Endothelial cell of umbilical vein (primary cell): ENCODE measurements at regions not wholly inside any gene's neighbourhood (a gene's known extent, or its start where the extent isn't known, plus 50 kb on each side); places are given as distances from the start of the nearest gene placed in this dataset.

Source experiments
- BruUV-seq: library from RNA; stranded (reverse); fragments of 400-500 nt; replicated peaks from 2 replicates; lab custom pipeline; 2021; lab: Mats Ljungman, UMichigan
- CTCF ChIA-PET: fragments of 300-600, 350-600 bp; sonication (Branson Sonifier 250); formaldehyde crosslinking; loops from one replicate; lab custom pipeline; 2021; ENCODE audit warnings: antibody characterized with exemption, inconsistent platforms; lab: Charles Lee
- POLR2A ChIA-PET: fragments of 300-600, 350-600 bp; sonication (Branson Sonifier 250); formaldehyde crosslinking; loops from one replicate; lab custom pipeline; 2021; ENCODE audit warnings: antibody characterized with exemption, inconsistent platforms; lab: Charles Lee
- DNase-seq: peaks from one replicate; pipeline ENCODE4 v3.0.0-alpha.2; 2011; ENCODE audit warnings: low read depth, low spot score
- FAIRE-seq: peaks from 2 replicates; lab custom pipeline; 2011; peaks lifted over from hg19 to GRCh38; lab: Jason Lieb, UNC
- H2AFZ ChIP-seq: 2 replicates; pipeline ENCODE4 v1.6.0; 2012; ENCODE audit warnings: low read depth, low read length, control low read depth, inconsistent platforms
- H3K27ac ChIP-seq: 2 replicates; pipeline ENCODE4 v1.5.1; 2011; ENCODE audit warnings: low read depth, mild to moderate bottlenecking, control low read depth, low read length, moderate library complexity; ENCODE audit not compliant: insufficient read depth
- H3K27me3 ChIP-seq, 2 experiments: 2 replicates each; pipeline versions ENCODE4 v1.6.0 to v1.6.1; 2011; ENCODE audit warnings: low read length in 2 of 2, mixed read lengths in 1 of 2; ENCODE audit not compliant: control insufficient read depth in 2 of 2, insufficient read depth in 2 of 2
- H3K36me3 ChIP-seq, 2 experiments: 2 replicates in 1 of 2; 3 replicates in 1 of 2; pipeline ENCODE4 v1.5.1; 2011; ENCODE audit warnings: low read length in 2 of 2, mild to moderate bottlenecking in 1 of 2, moderate library complexity in 1 of 2; ENCODE audit not compliant: control insufficient read depth in 2 of 2, insufficient read depth in 2 of 2; ENCODE audit errors: extremely low read depth in 1 of 2
- H3K4me1 ChIP-seq: 3 replicates; pipeline ENCODE4 v1.5.1; 2011; ENCODE audit warnings: mild to moderate bottlenecking, low read length; ENCODE audit not compliant: control insufficient read depth, insufficient read depth; ENCODE audit errors: extremely low read depth
- H3K4me2 ChIP-seq: 2 replicates; pipeline ENCODE4 v1.6.1; 2011; ENCODE audit warnings: low read length, control low read depth, mixed read lengths; ENCODE audit not compliant: insufficient read depth
- H3K4me3 ChIP-seq, 3 experiments: fragments of 200-600 bp in 1 of 3; sonication (generic), shearing (Covaris generic) in 1 of 3; replicated peaks in 1 of 3; 2 replicates each; pipeline ENCODE4 v1.5.1; 2011 to 2016; ENCODE audit warnings: control low read depth in 3 of 3, low read length in 3 of 3, mild to moderate bottlenecking in 2 of 3, inconsistent platforms in 1 of 3, low read depth in 1 of 3, moderate library complexity in 1 of 3; ENCODE audit not compliant: insufficient read depth in 1 of 3
- H3K79me2 ChIP-seq: 2 replicates; pipeline ENCODE4 v1.6.0; 2012; ENCODE audit warnings: low read length, inconsistent platforms; ENCODE audit not compliant: control insufficient read depth, insufficient read depth
- H3K9ac ChIP-seq: replicated peaks from 2 replicates; pipeline ENCODE3; 2011; ENCODE audit warnings: low read length, control low read depth; ENCODE audit not compliant: insufficient read depth; ENCODE audit errors: extremely low read depth
- H3K9me1 ChIP-seq: replicated peaks from 3 replicates; pipeline ENCODE4 v1.6.0; 2011; ENCODE audit warnings: mild to moderate bottlenecking, low read length; ENCODE audit not compliant: control insufficient read depth, insufficient read depth; ENCODE audit errors: extremely low read depth
- H3K9me3 ChIP-seq: replicated peaks from 2 replicates; pipeline ENCODE4 v1.5.1; 2012; ENCODE audit warnings: low read length, inconsistent platforms; ENCODE audit not compliant: control insufficient read depth, insufficient read depth
- H4K20me1 ChIP-seq: replicated peaks from 2 replicates; pipeline ENCODE3; 2011; ENCODE audit warnings: mild to moderate bottlenecking, low read length; ENCODE audit not compliant: control insufficient read depth, insufficient read depth; ENCODE audit errors: extremely low read depth
- CTCF ChIP-seq, 2 donors: IDR thresholded peaks; 1 replicate in 1 of 2; 2 replicates in 1 of 2; pipeline ENCODE4 v1.5.1; 2011; ENCODE audit warnings: low read length in 2 of 2, mild to moderate bottlenecking in 2 of 2, moderate library complexity in 2 of 2, control low read depth in 1 of 2, inconsistent platforms in 1 of 2, low read depth in 1 of 2; ENCODE audit not compliant: insufficient read depth in 1 of 2; ENCODE audit errors: extremely low read depth in 1 of 2
- EZH2 ChIP-seq: IDR thresholded peaks from 2 replicates; pipeline ENCODE4 v1.6.1; 2012; ENCODE audit warnings: borderline replicate concordance, low read depth, mild to moderate bottlenecking, moderate library complexity, low read length, inconsistent platforms; ENCODE audit not compliant: severe bottlenecking
- FOS ChIP-seq: IDR thresholded peaks from 2 replicates; pipeline ENCODE4 v1.6.1; 2011; ENCODE audit warnings: mild to moderate bottlenecking, low read length, moderate library complexity, borderline replicate concordance; ENCODE audit not compliant: insufficient read depth
- GATA2 ChIP-seq: IDR thresholded peaks from 2 replicates; pipeline ENCODE4 v1.7.0; 2011; ENCODE audit warnings: low read depth, mild to moderate bottlenecking, moderate library complexity, mixed read lengths, low read length; ENCODE audit not compliant: insufficient read length, insufficient read depth
- JUN ChIP-seq: IDR thresholded peaks from 2 replicates; pipeline ENCODE4 v1.6.1; 2011; ENCODE audit warnings: borderline replicate concordance, low read depth; ENCODE audit not compliant: insufficient read length, insufficient read depth
- MAX ChIP-seq: IDR thresholded peaks from 2 replicates; pipeline ENCODE4 v1.6.1; 2011; ENCODE audit not compliant: insufficient read depth, insufficient read length
- MYC ChIP-seq: IDR thresholded peaks from one replicate; pipeline ENCODE4 v1.6.1; 2011; ENCODE audit warnings: mild to moderate bottlenecking, low read depth, low read length
- POLR2A ChIP-seq: IDR thresholded peaks from 2 replicates; pipeline ENCODE4 v1.6.1; 2012; ENCODE audit warnings: low read depth, mild to moderate bottlenecking, control low read depth, low read length
- POLR2AphosphoS5 ChIP-seq: IDR thresholded peaks from 2 replicates; pipeline ENCODE4 v1.6.1; 2012; ENCODE audit warnings: low read depth, mild to moderate bottlenecking, control low read depth, low read length, moderate library complexity; ENCODE audit not compliant: insufficient read depth
- dilution Hi-C: fragments of 300-500 bp; cut with MboI; formaldehyde crosslinking; loops from one replicate; pipeline ENCODE4 v1.15.0; 2019; ENCODE audit warnings: low sequenced_read_pairs; ENCODE audit not compliant: extremely low pct_ligation_motif_present
- intact Hi-C: fragments of 100-400 bp; cut with micrococcal nuclease; formaldehyde crosslinking; loops from one replicate; pipeline ENCODE4 v1.10.0; 2022

GRCh38 chr21:16310176-16310575 is 580.4 kb downstream of the USP25 start:
- Histone ChIP-seq H3K27ac (no peak overlapping the region), H3K9me3 (no peaks in the 10 kb centered on the region), H3K9me1 (no peaks in the 10 kb centered on the region), H3K4me3 (no peak overlapping the region), H3K36me3 (no peaks in the 10 kb centered on the region), H4K20me1 (no peaks in the 10 kb centered on the region), H3K27me3 (no peaks in the 10 kb centered on the region), H3K4me1 (peaks cover 27% of the 10 kb centered on the region), H3K4me2 (no peak overlapping the region), H3K79me2 (no peaks in the 10 kb centered on the region), H3K9ac (no peak overlapping the region), H2AFZ (no peak overlapping the region)
- dilution Hi-C loops (no loop called here), intact Hi-C loops (no loop called here)
- CTCF ChIA-PET = interaction anchor here (2.4 kb wide), 1 partner anchor 12 kb away, joined by 8 read pairs; no protein-coding TSS in a partner anchor
- DNase-seq = no peak
- POLR2A ChIA-PET = no interaction called here
- BruUV-seq = no TSS peak
- TF ChIP-seq CTCF (IDR thresholded peaks at IDR 0.05; ENCODE audit: extremely low read depth in 1 of 2, insufficient read depth in 1 of 2, low read depth in 1 of 2, low read length in 2 of 2) = no peak
- TF ChIP-seq POLR2AphosphoS5 = no peak
- no peak for TF ChIP-seq FOS
- no peak for TF ChIP-seq GATA2
- no peak for FAIRE-seq

- no peak overlapping the region for H3K27ac ChIP-seq
- H3K36me3 ChIP-seq = no peaks in the 10 kb centered on the region
- no peak overlapping the region for H3K4me3 ChIP-seq
- no TSS peak for BruUV-seq
- TF ChIP-seq FOS (no peak), CTCF (IDR thresholded peaks at IDR 0.05; ENCODE audit: extremely low read depth in 1 of 2, insufficient read depth in 1 of 2, low read depth in 1 of 2, low read length in 2 of 2) (no peak), EZH2 (no peak), MYC (no peak), POLR2A (no peak), MAX (no peak), GATA2 (no peak), JUN (no peak), POLR2AphosphoS5 (no peak)
- no peaks in the 10 kb centered on the region for H4K20me1 ChIP-seq
- H3K27me3 ChIP-seq = no peaks in the 10 kb centered on the region
- intact Hi-C loops (no loop called here), dilution Hi-C loops (no loop called here)
- no peak overlapping the region for H2AFZ ChIP-seq
- no peak overlapping the region for H3K4me2 ChIP-seq
- FAIRE-seq = no peak
- H3K79me2 ChIP-seq = no peaks in the 10 kb centered on the region
- no peaks in the 10 kb centered on the region for H3K9me3 ChIP-seq
- no peak overlapping the region for H3K9ac ChIP-seq
- ChIA-PET POLR2A (no interaction called here), CTCF (interaction anchor here (0.7 to 2.4 kb wide), 5 partner anchors 9 to 118 kb away, joined by 3 to 8 read pairs (median 3); no protein-coding TSS in a partner anchor)
- no peak for DNase-seq
- H3K9me1 ChIP-seq = no peaks in the 10 kb centered on the region
- peaks cover 17% of the 10 kb centered on the region for H3K4me1 ChIP-seq
These were observed 581.4 kb downstream of the USP25 start for GRCh38 chr21:16311229-16311628.
